A549 (cell line): ENCODE measurements at regions not wholly inside any gene's neighbourhood (a gene's known extent, or its start where the extent isn't known, plus 50 kb on each side); places are given as distances from the start of the nearest gene placed in this dataset.
A peak's percentile ranks its signal among the peaks of the same experiment; 100 is the strongest.

Experiments used
- ATAC-seq, 2 experiments: fragments of 200-7000 bp in 1 of 2; fragments of >200 bp in 1 of 2; cut with Nextera tagmentation in 1 of 2; cut with Tn5 transposase in 1 of 2; 3 replicates each; pipeline versions ENCODE4 v1.8.0 to v1.9.1; 2018 to 2020; ENCODE audit warnings: mild to moderate bottlenecking in 1 of 2, moderate library complexity in 1 of 2
- CTCF ChIA-PET: fragments of 300-600 bp; sonication (Branson Sonifier 250); formaldehyde crosslinking; extraction: SDS; loops from one replicate; lab custom pipeline; 2021; ENCODE audit warnings: antibody characterized with exemption, inconsistent platforms; lab: Yijun Ruan, JAX
- POLR2A ChIA-PET: fragments of 350-600 bp; formaldehyde crosslinking; extraction: SDS; loops from one replicate; lab custom pipeline; 2021; ENCODE audit warnings: antibody characterized with exemption, inconsistent platforms; lab: Yijun Ruan, JAX
- DNase-seq, 2 experiments: peaks; one replicate each; pipeline versions ENCODE4 v3.0.0 to v3.0.0-alpha.2; 2011 to 2016; ENCODE audit warnings: low read depth in 1 of 2, low spot score in 1 of 2
- FAIRE-seq: peaks from 2 replicates; lab custom pipeline; 2011; peaks lifted over from hg19 to GRCh38; lab: Jason Lieb, UNC
- H3K27ac ChIP-seq, 2 experiments: fragments of >200 bp; sonication (Bioruptor Twin); formaldehyde crosslinking; 3 replicates each; pipeline ENCODE4 v1.5.1; 2016 to 2017
- H3K4me1 ChIP-seq: fragments of >200 bp; sonication (Bioruptor Twin); formaldehyde crosslinking; 3 replicates; pipeline ENCODE4 v1.6.1; 2016
- H3K4me2 ChIP-seq: fragments of >200 bp; sonication (Bioruptor Twin); formaldehyde crosslinking; 3 replicates; pipeline ENCODE4 v1.6.1; 2016
- H3K4me3 ChIP-seq: fragments of >200 bp; sonication (Bioruptor Twin); formaldehyde crosslinking; 3 replicates; pipeline ENCODE4 v1.5.1; 2016
- H3K9me3 ChIP-seq: fragments of >200 bp; sonication (Bioruptor Twin); formaldehyde crosslinking; 3 replicates; pipeline ENCODE4 v1.6.1; 2016
- CBX8 ChIP-seq: fragments of 200-600 bp; sonication (generic); IDR thresholded peaks from 2 replicates; pipeline ENCODE4 v1.6.1; 2016
- EHF ChIP-seq: fragments of 250-450 bp; sonication (Bioruptor Pico); IDR thresholded peaks from 2 replicates; pipeline ENCODE4 v1.5.0; 2020; ENCODE audit warnings: mild to moderate bottlenecking
- EP300 ChIP-seq, 2 experiments: fragments of >200 bp; sonication (Bioruptor Twin); formaldehyde crosslinking; IDR thresholded peaks; 2 replicates in 1 of 2; 3 replicates in 1 of 2; pipeline ENCODE4 v1.6.1; 2016 to 2017
- ESRRA ChIP-seq: fragments of 150-350 bp; IDR thresholded peaks from 2 replicates; pipeline ENCODE4 v1.6.1; 2014; ENCODE audit warnings: mild to moderate bottlenecking, low read length, borderline replicate concordance
- FOSB ChIP-seq: fragments of 250-450 bp; sonication (Bioruptor Pico); IDR thresholded peaks from 2 replicates; pipeline ENCODE4 v1.5.0; 2020; ENCODE audit warnings: mild to moderate bottlenecking, moderate library complexity
- FOSL2 ChIP-seq, 2 experiments: fragments of 450-650 bp in 1 of 2; fragments of >200 bp in 1 of 2; sonication (Bioruptor Twin) in 1 of 2; formaldehyde crosslinking; IDR thresholded peaks; 2 replicates each; pipeline versions ENCODE4 v1.5.0 to v1.6.1; 2016 to 2020; ENCODE audit warnings: mild to moderate bottlenecking in 1 of 2, moderate library complexity in 1 of 2
- HDAC2 ChIP-seq: fragments of 200-600 bp; sonication (generic); IDR thresholded peaks from 2 replicates; pipeline ENCODE4 v1.6.1; 2016
- HEYL ChIP-seq: fragments of 250-450 bp; sonication (Bioruptor Pico); IDR thresholded peaks from 2 replicates; pipeline ENCODE4 v1.8.0; 2021; ENCODE audit warnings: mild to moderate bottlenecking, moderate library complexity
- JUNB ChIP-seq: fragments of >200 bp; sonication (Bioruptor Twin); formaldehyde crosslinking; IDR thresholded peaks from 2 replicates; pipeline ENCODE4 v1.6.1; 2016
- KDM1A ChIP-seq: fragments of 200-600 bp; sonication (generic); IDR thresholded peaks from 2 replicates; pipeline ENCODE4 v1.6.1; 2016; ENCODE audit warnings: low read depth, mild to moderate bottlenecking
- MAZ ChIP-seq: fragments of 150-350 bp; IDR thresholded peaks from 2 replicates; pipeline ENCODE4 v1.6.1; 2014; ENCODE audit warnings: antibody characterized with exemption, low read depth, low read length, borderline replicate concordance
- RFX5 ChIP-seq: fragments of 450-650 bp; IDR thresholded peaks from 2 replicates; pipeline ENCODE4 v1.7.1; 2014; ENCODE audit warnings: antibody characterized with exemption, mild to moderate bottlenecking, moderate library complexity
- SREBF2 ChIP-seq: fragments of 450-650 bp; IDR thresholded peaks from 2 replicates; pipeline ENCODE4 v1.6.1; 2014; ENCODE audit warnings: mild to moderate bottlenecking, moderate library complexity
- TP53 ChIP-seq: fragments of 250-450 bp; sonication (Bioruptor Pico); IDR thresholded peaks from 2 replicates; pipeline ENCODE4 v1.5.0; 2021; ENCODE audit warnings: mild to moderate bottlenecking, moderate library complexity
- ZC3H11A ChIP-seq: fragments of 450-650 bp; IDR thresholded peaks from 2 replicates; pipeline ENCODE4 v1.6.1; 2014; ENCODE audit warnings: antibody characterized with exemption, mild to moderate bottlenecking
- ZFP36 ChIP-seq: fragments of 450-650 bp; IDR thresholded peaks from 2 replicates; pipeline ENCODE4 v1.6.1; 2014; ENCODE audit warnings: borderline replicate concordance; ENCODE audit not compliant: partially characterized antibody
- ZNF302 ChIP-seq: fragments of 250-450 bp; sonication (Bioruptor Pico); IDR thresholded peaks from 2 replicates; pipeline ENCODE4 v1.9.0; 2021; ENCODE audit warnings: inconsistent platforms, mild to moderate bottlenecking, moderate library complexity
- ZSCAN20 ChIP-seq: fragments of 250-450 bp; sonication (Bioruptor Pico); IDR thresholded peaks from 2 replicates; pipeline ENCODE4 v1.8.0; 2022; ENCODE audit warnings: mild to moderate bottlenecking, moderate library complexity
- WGBS: methylation state at CpG from one replicate; pipeline ENCODE4 v1.1.6; 2017; ENCODE audit errors: missing lambda C conversion rate; 5-methylcytosine and 5-hydroxymethylcytosine counted together
- TF ChIP-seq, protein P1 (sequence below): fragments of 200-600 bp; sonication (generic); IDR thresholded peaks from 2 replicates; pipeline ENCODE4 v1.6.1; 2016; ENCODE audit warnings: antibody characterized with exemption, mild to moderate bottlenecking, moderate library complexity
- TF ChIP-seq, protein P2 (sequence below): fragments of >200 bp; sonication (Bioruptor Twin); formaldehyde crosslinking; IDR thresholded peaks from 3 replicates; pipeline ENCODE4 v1.5.1; 2016
- TF ChIP-seq, protein P3 (sequence below): fragments of >200 bp; sonication (Bioruptor Twin); formaldehyde crosslinking; IDR thresholded peaks from 3 replicates; pipeline ENCODE4 v1.6.1; 2016
- TF ChIP-seq, protein P4 (sequence below): fragments of 450-650 bp; IDR thresholded peaks from 2 replicates; pipeline ENCODE4 v1.6.1; 2014; ENCODE audit warnings: antibody characterized with exemption
- TF ChIP-seq, protein P5 (sequence below): fragments of 150-350 bp; IDR thresholded peaks from 2 replicates; pipeline ENCODE4 v1.6.1; 2014; ENCODE audit warnings: low read depth, mild to moderate bottlenecking, low read length

DNA sequence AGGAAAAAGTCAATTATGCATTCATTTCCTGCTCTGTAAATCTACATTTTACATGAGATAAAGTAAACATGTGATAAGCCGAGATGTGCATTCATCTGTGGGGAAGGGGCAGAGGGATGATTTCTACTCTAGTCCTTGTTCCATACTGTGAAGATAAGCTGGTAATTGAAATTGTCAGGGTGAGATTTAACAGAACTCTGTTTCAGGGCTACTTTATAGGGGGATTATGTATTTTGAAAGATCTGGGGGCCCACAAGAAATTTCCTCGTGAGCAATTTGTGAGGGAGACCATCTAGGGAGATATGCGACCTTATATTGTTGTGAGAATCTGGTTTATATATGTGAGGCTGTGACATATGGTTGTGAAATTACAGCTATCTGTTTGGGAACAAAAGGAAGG, 73.1 kb upstream of the KCNK1 start:
- TF ChIP-seq HEYL (CRISPR knock-in tag) (no peak), KDM1A (no peak), MAZ (no peak)
- TF ChIP-seq, protein P1, sequence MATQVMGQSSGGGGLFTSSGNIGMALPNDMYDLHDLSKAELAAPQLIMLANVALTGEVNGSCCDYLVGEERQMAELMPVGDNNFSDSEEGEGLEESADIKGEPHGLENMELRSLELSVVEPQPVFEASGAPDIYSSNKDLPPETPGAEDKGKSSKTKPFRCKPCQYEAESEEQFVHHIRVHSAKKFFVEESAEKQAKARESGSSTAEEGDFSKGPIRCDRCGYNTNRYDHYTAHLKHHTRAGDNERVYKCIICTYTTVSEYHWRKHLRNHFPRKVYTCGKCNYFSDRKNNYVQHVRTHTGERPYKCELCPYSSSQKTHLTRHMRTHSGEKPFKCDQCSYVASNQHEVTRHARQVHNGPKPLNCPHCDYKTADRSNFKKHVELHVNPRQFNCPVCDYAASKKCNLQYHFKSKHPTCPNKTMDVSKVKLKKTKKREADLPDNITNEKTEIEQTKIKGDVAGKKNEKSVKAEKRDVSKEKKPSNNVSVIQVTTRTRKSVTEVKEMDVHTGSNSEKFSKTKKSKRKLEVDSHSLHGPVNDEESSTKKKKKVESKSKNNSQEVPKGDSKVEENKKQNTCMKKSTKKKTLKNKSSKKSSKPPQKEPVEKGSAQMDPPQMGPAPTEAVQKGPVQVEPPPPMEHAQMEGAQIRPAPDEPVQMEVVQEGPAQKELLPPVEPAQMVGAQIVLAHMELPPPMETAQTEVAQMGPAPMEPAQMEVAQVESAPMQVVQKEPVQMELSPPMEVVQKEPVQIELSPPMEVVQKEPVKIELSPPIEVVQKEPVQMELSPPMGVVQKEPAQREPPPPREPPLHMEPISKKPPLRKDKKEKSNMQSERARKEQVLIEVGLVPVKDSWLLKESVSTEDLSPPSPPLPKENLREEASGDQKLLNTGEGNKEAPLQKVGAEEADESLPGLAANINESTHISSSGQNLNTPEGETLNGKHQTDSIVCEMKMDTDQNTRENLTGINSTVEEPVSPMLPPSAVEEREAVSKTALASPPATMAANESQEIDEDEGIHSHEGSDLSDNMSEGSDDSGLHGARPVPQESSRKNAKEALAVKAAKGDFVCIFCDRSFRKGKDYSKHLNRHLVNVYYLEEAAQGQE: no peak
- TF ChIP-seq, all 56 proteins: peak for 0
- Histone ChIP-seq H3K4me2 (no peak overlapping the region), H3K4me3 (no peak overlapping the region), H3K9me3 (no peaks in the 10 kb centered on the region), H3K4me1 (peaks cover 17% of the 10 kb centered on the region), H3K27ac (no peak overlapping the region)
- CTCF ChIA-PET: no interaction called here
- DNase-seq: no peak
- ATAC-seq: no peak
- POLR2A ChIA-PET: no interaction called here
- no peak for FAIRE-seq
- WGBS: 67% methylated on average over 3 of the region's 3 CpGs

DNA sequence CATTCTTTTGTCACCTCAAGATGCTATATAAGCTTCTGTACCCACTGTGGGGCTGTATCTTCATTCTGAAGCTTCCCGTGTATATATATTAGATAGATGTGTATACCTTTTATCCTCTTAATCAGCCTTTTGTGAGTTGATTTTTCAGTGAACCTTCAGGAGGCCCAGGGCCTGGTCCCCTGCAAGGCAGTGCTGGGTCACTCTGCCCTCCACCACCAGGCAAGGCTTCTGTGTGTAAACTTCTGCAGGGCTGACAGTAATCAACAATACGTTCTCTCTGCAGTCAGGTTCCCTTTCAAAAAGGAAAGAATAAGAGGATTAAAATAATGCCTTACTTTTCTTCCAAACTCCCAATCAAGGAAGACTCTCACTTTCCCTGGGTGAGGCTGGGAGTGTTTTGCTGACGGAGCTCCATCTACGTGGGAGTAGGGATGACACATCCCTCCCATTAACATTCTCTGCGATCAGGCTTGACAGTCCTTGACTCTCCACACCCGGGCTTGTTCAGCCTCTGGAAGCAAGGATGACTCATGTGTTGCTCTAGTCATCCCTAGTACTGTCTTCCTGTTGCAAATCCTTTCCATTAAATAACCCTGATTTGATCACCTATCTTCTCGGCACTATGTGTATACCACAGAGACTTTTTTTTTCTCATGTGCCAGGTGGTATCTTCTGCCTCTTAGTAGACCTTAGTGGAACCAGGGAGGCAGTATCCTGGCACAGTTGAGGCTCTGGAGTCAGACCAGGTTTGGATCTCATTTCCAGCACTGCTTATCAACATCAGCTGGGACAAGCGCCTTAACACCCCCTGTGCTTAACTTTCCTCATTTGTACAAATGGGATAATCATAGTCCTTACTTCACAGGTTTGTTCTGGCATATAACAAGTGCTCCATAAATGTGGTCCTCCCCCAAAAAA, 70.3 kb upstream of the KCNK1 start:
- ChIA-PET POLR2A (no interaction called here), CTCF (interaction anchor here (0.7 kb wide), 1 partner anchor 411 kb away, joined by 3 read pairs; no protein-coding TSS in a partner anchor)
- Histone ChIP-seq H3K4me2 (peak overlapping the region; percentile 58), H3K4me3 (no peak overlapping the region), H3K27ac (peak overlapping the region; percentile 29 to 58; a peak in 3 of 6 replicates), H3K9me3 (no peaks in the 10 kb centered on the region), H3K4me1 (peaks cover 17% of the 10 kb centered on the region)
- WGBS: 30% methylated on average over 8 of the region's 8 CpGs
- FAIRE-seq: peak; percentile 99
- DNase-seq: peak; percentile 88 to 89
- ATAC-seq: peak; percentile 100
- TF ChIP-seq EP300 (IDR thresholded peaks at IDR 0.05) (no peak), ZNF302 (CRISPR knock-in tag) (no peak), HDAC2 (no peak), ZC3H11A (no peak), ZFP36 (no peak), TP53 (CRISPR knock-in tag) (no peak), FOSB (CRISPR knock-in tag) (no peak), SREBF2 (no peak), ZSCAN20 (no peak), CBX8 (no peak), FOSL2 (IDR thresholded peaks at IDR 0.05) (peak; percentile 80), FOSL2 (CRISPR knock-in tag; IDR thresholded peaks at IDR 0.05) (peak; percentile 93), ESRRA (no peak), MAZ (no peak), RFX5 (no peak), EHF (CRISPR knock-in tag) (no peak), JUNB (peak; percentile 59)
- TF ChIP-seq, protein P2, sequence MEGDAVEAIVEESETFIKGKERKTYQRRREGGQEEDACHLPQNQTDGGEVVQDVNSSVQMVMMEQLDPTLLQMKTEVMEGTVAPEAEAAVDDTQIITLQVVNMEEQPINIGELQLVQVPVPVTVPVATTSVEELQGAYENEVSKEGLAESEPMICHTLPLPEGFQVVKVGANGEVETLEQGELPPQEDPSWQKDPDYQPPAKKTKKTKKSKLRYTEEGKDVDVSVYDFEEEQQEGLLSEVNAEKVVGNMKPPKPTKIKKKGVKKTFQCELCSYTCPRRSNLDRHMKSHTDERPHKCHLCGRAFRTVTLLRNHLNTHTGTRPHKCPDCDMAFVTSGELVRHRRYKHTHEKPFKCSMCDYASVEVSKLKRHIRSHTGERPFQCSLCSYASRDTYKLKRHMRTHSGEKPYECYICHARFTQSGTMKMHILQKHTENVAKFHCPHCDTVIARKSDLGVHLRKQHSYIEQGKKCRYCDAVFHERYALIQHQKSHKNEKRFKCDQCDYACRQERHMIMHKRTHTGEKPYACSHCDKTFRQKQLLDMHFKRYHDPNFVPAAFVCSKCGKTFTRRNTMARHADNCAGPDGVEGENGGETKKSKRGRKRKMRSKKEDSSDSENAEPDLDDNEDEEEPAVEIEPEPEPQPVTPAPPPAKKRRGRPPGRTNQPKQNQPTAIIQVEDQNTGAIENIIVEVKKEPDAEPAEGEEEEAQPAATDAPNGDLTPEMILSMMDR: no peak
- TF ChIP-seq, protein P3, sequence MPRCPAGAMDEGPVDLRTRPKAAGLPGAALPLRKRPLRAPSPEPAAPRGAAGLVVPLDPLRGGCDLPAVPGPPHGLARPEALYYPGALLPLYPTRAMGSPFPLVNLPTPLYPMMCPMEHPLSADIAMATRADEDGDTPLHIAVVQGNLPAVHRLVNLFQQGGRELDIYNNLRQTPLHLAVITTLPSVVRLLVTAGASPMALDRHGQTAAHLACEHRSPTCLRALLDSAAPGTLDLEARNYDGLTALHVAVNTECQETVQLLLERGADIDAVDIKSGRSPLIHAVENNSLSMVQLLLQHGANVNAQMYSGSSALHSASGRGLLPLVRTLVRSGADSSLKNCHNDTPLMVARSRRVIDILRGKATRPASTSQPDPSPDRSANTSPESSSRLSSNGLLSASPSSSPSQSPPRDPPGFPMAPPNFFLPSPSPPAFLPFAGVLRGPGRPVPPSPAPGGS: no peak
- TF ChIP-seq, protein P4, sequence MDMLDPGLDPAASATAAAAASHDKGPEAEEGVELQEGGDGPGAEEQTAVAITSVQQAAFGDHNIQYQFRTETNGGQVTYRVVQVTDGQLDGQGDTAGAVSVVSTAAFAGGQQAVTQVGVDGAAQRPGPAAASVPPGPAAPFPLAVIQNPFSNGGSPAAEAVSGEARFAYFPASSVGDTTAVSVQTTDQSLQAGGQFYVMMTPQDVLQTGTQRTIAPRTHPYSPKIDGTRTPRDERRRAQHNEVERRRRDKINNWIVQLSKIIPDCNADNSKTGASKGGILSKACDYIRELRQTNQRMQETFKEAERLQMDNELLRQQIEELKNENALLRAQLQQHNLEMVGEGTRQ: no peak
- TF ChIP-seq, protein P5, sequence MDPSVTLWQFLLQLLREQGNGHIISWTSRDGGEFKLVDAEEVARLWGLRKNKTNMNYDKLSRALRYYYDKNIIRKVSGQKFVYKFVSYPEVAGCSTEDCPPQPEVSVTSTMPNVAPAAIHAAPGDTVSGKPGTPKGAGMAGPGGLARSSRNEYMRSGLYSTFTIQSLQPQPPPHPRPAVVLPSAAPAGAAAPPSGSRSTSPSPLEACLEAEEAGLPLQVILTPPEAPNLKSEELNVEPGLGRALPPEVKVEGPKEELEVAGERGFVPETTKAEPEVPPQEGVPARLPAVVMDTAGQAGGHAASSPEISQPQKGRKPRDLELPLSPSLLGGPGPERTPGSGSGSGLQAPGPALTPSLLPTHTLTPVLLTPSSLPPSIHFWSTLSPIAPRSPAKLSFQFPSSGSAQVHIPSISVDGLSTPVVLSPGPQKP: no peak
- TF ChIP-seq, protein P1: no peak
